Activated CD4-positive, alpha-beta T cell treated with anti-CD3 and anti-CD28 coated beads for 36 hours (primary cell): ENCODE measurements at regions not wholly inside any gene's neighbourhood (a gene's known extent, or its start where the extent isn't known, plus 50 kb on each side); places are given as distances from the start of the nearest gene placed in this dataset.

Source experiments
- ATAC-seq: fragments of 200-7000 bp; cut with Tn5 transposase; one replicate; pipeline ENCODE4 v1.10.0; 2021; ENCODE audit warnings: mild to moderate bottlenecking, moderate library complexity
- CTCF ChIA-PET: fragments of 350-600 bp; sonication (Branson Sonifier 250); formaldehyde crosslinking; loops from one replicate; lab custom pipeline; 2021; ENCODE audit warnings: antibody characterized with exemption; lab: Charles Lee
- POLR2A ChIA-PET: fragments of 350-600 bp; sonication (Branson Sonifier 250); formaldehyde crosslinking; loops from one replicate; lab custom pipeline; 2021; ENCODE audit warnings: antibody characterized with exemption, inconsistent platforms; lab: Charles Lee
- DNase-seq: peaks from one replicate; pipeline ENCODE4 v3.0.0-alpha.2; 2020
- H3K27ac Mint-ChIP-seq: one replicate; pipeline ENCODE4 v1.8.0; 2021; ENCODE audit warnings: mixed read lengths
- H3K27me3 Mint-ChIP-seq: one replicate; pipeline ENCODE4 v1.8.0; 2021; ENCODE audit warnings: mixed read lengths
- H3K36me3 Mint-ChIP-seq: one replicate; pipeline ENCODE4 v1.8.0; 2021; ENCODE audit warnings: low read depth, mixed read lengths
- H3K4me1 Mint-ChIP-seq: one replicate; pipeline ENCODE4 v1.8.0; 2021; ENCODE audit warnings: mixed read lengths
- H3K4me3 Mint-ChIP-seq: one replicate; pipeline ENCODE4 v1.8.0; 2021; ENCODE audit warnings: mild to moderate bottlenecking, moderate library complexity, mixed read lengths
- H3K9me3 Mint-ChIP-seq: one replicate; pipeline ENCODE4 v1.8.0; 2021; ENCODE audit warnings: low read depth, mixed read lengths
- intact Hi-C, 2 experiments: fragments of 100-400 bp; cut with DNase I in 1 of 2; cut with micrococcal nuclease in 1 of 2; formaldehyde crosslinking; loops; one replicate each; pipeline versions ENCODE4 v1.14.2 to v1.15.1; 2022 to 2024; cut with DNase I, micrococcal nuclease

- peaks cover 5% of the 10 kb centered on the region for H3K36me3 Mint-ChIP-seq
- H3K4me3 Mint-ChIP-seq = no peak overlapping the region
- peak overlapping the region; percentile 2 for H3K27ac Mint-ChIP-seq
- ChIA-PET POLR2A (no interaction called here), CTCF (interaction anchor here (0.6 kb wide), 2 partner anchors 1216 to 1702 kb away, joined by 3 to 4 read pairs; no protein-coding TSS in a partner anchor)
- ATAC-seq (peak; percentile 79), DNase-seq (no peak)
- intact Hi-C loops = no loop called here
- H3K9me3 Mint-ChIP-seq = peaks cover 6% of the 10 kb centered on the region
- H3K27me3 Mint-ChIP-seq = no peaks in the 10 kb centered on the region
- H3K4me1 Mint-ChIP-seq = peaks cover 14% of the 10 kb centered on the region
Measured at GRCh38 chr1:187092104-187092503, 263.4 kb downstream of the PLA2G4A start.

GRCh38 chr1:187096689-187097088 lies 267.9 kb downstream of the PLA2G4A start:
- Mint-ChIP-seq H3K9me3 (peaks cover 3% of the 10 kb centered on the region), H3K4me3 (no peak overlapping the region), H3K36me3 (no peaks in the 10 kb centered on the region), H3K27ac (no peak overlapping the region), H3K4me1 (peaks cover 11% of the 10 kb centered on the region), H3K27me3 (no peaks in the 10 kb centered on the region)
- CTCF ChIA-PET = no interaction called here
- intact Hi-C loops = no loop called here
- POLR2A ChIA-PET = no interaction called here
- ATAC-seq (no peak), DNase-seq (no peak)

GRCh38 chr1:187110351-187110750 lies 281.6 kb downstream of the PLA2G4A start:
- DNase-seq = no peak
- ChIA-PET CTCF (no interaction called here), POLR2A (no interaction called here)
- Mint-ChIP-seq H3K4me1 (no peaks in the 10 kb centered on the region), H3K27ac (no peak overlapping the region), H3K27me3 (no peaks in the 10 kb centered on the region), H3K4me3 (no peak overlapping the region), H3K9me3 (no peaks in the 10 kb centered on the region), H3K36me3 (no peaks in the 10 kb centered on the region)
- intact Hi-C loops = no loop called here
- ATAC-seq = no peak

GRCh38 chr1:187114792-187115191 lies 286.0 kb downstream of the PLA2G4A start:
- DNase-seq (no peak), ATAC-seq (no peak)
- intact Hi-C loops = no loop called here
- Mint-ChIP-seq H3K9me3 (no peaks in the 10 kb centered on the region), H3K27ac (no peak overlapping the region), H3K4me3 (no peak overlapping the region), H3K27me3 (no peaks in the 10 kb centered on the region), H3K36me3 (no peaks in the 10 kb centered on the region), H3K4me1 (no peaks in the 10 kb centered on the region)
- POLR2A ChIA-PET = no interaction called here
- CTCF ChIA-PET = no interaction called here

GRCh38 chr1:187121661-187122060 lies 292.9 kb downstream of the PLA2G4A start:
- no peak overlapping the region for H3K27ac Mint-ChIP-seq
- no peak overlapping the region for H3K4me3 Mint-ChIP-seq
- CTCF ChIA-PET = interaction anchor here (0.5 kb wide), 1 partner anchor 38 kb away, joined by 3 read pairs; no protein-coding TSS in a partner anchor
- H3K36me3 Mint-ChIP-seq = no peaks in the 10 kb centered on the region
- no peaks in the 10 kb centered on the region for H3K9me3 Mint-ChIP-seq
- no peak for ATAC-seq
- intact Hi-C loops = no loop called here
- DNase-seq = no peak
- no peaks in the 10 kb centered on the region for H3K4me1 Mint-ChIP-seq
- POLR2A ChIA-PET = no interaction called here
- no peaks in the 10 kb centered on the region for H3K27me3 Mint-ChIP-seq

GRCh38 chr1:187122566-187122965 lies 293.8 kb downstream of the PLA2G4A start:
- H3K27ac Mint-ChIP-seq = no peak overlapping the region
- CTCF ChIA-PET = no interaction called here
- no peaks in the 10 kb centered on the region for H3K36me3 Mint-ChIP-seq
- ATAC-seq = no peak
- DNase-seq = no peak
- POLR2A ChIA-PET = no interaction called here
- no peak overlapping the region for H3K4me3 Mint-ChIP-seq
- no peaks in the 10 kb centered on the region for H3K27me3 Mint-ChIP-seq
- no peaks in the 10 kb centered on the region for H3K9me3 Mint-ChIP-seq
- no peaks in the 10 kb centered on the region for H3K4me1 Mint-ChIP-seq
- intact Hi-C loops = no loop called here

GRCh38 chr1:187129132-187129531 lies 300.4 kb downstream of the PLA2G4A start:
- DNase-seq (no peak), ATAC-seq (no peak)
- intact Hi-C loops = no loop called here
- ChIA-PET CTCF (no interaction called here), POLR2A (no interaction called here)
- Mint-ChIP-seq H3K4me1 (peaks cover 6% of the 10 kb centered on the region), H3K27ac (no peak overlapping the region), H3K9me3 (no peaks in the 10 kb centered on the region), H3K27me3 (no peaks in the 10 kb centered on the region), H3K4me3 (no peak overlapping the region), H3K36me3 (no peaks in the 10 kb centered on the region)

GRCh38 chr1:187143783-187144182 lies 315.0 kb downstream of the PLA2G4A start:
- ChIA-PET CTCF (interaction anchor here (0.7 kb wide), 1 partner anchor 113 kb away, joined by 3 read pairs; no protein-coding TSS in a partner anchor), POLR2A (no interaction called here)
- no peaks in the 10 kb centered on the region for H3K36me3 Mint-ChIP-seq
- peaks cover 16% of the 10 kb centered on the region for H3K9me3 Mint-ChIP-seq
- H3K4me3 Mint-ChIP-seq = no peak overlapping the region
- DNase-seq (no peak), ATAC-seq (no peak)
- no peaks in the 10 kb centered on the region for H3K27me3 Mint-ChIP-seq
- no peaks in the 10 kb centered on the region for H3K4me1 Mint-ChIP-seq
- no peak overlapping the region for H3K27ac Mint-ChIP-seq
- intact Hi-C loops = no loop called here

- no peaks in the 10 kb centered on the region for H3K4me1 Mint-ChIP-seq
- peaks cover 2% of the 10 kb centered on the region for H3K36me3 Mint-ChIP-seq
- intact Hi-C loops = no loop called here
- ATAC-seq (no peak), DNase-seq (no peak)
- H3K4me3 Mint-ChIP-seq = no peak overlapping the region
- POLR2A ChIA-PET = no interaction called here
- peaks cover 12% of the 10 kb centered on the region for H3K9me3 Mint-ChIP-seq
- CTCF ChIA-PET = no interaction called here
- no peak overlapping the region for H3K27ac Mint-ChIP-seq
- H3K27me3 Mint-ChIP-seq = no peaks in the 10 kb centered on the region
Measured at GRCh38 chr1:187146388-187146787, 317.6 kb downstream of the PLA2G4A start.

- Mint-ChIP-seq H3K4me1 (peaks cover under 1% of the 10 kb centered on the region), H3K9me3 (peaks cover 25% of the 10 kb centered on the region), H3K27ac (no peak overlapping the region), H3K36me3 (peaks cover 15% of the 10 kb centered on the region), H3K4me3 (no peak overlapping the region), H3K27me3 (no peaks in the 10 kb centered on the region)
- ATAC-seq (no peak), DNase-seq (no peak)
- intact Hi-C loops = no loop called here
- CTCF ChIA-PET = interaction anchor here (1.1 kb wide), 1 partner anchor 10 kb away, joined by 3 read pairs; no protein-coding TSS in a partner anchor
- POLR2A ChIA-PET = no interaction called here
Measured at GRCh38 chr1:187151555-187151954, 322.8 kb downstream of the PLA2G4A start.

GRCh38 chr1:187153047-187153446 lies 324.3 kb downstream of the PLA2G4A start:
- ChIA-PET POLR2A (no interaction called here), CTCF (no interaction called here)
- Mint-ChIP-seq H3K27ac (no peak overlapping the region), H3K9me3 (peaks cover 23% of the 10 kb centered on the region), H3K27me3 (no peaks in the 10 kb centered on the region), H3K4me3 (no peak overlapping the region), H3K36me3 (peaks cover 15% of the 10 kb centered on the region), H3K4me1 (peaks cover 10% of the 10 kb centered on the region)
- DNase-seq (no peak), ATAC-seq (no peak)
- intact Hi-C loops = no loop called here

- Mint-ChIP-seq H3K4me1 (peaks cover 10% of the 10 kb centered on the region), H3K9me3 (peaks cover 15% of the 10 kb centered on the region), H3K36me3 (peaks cover 12% of the 10 kb centered on the region), H3K4me3 (no peak overlapping the region), H3K27me3 (no peaks in the 10 kb centered on the region), H3K27ac (no peak overlapping the region)
- ATAC-seq = no peak
- intact Hi-C loops = no loop called here
- DNase-seq = no peak
- CTCF ChIA-PET = no interaction called here
- POLR2A ChIA-PET = no interaction called here
Measured at GRCh38 chr1:187157115-187157514, 328.4 kb downstream of the PLA2G4A start.

- ChIA-PET POLR2A (no interaction called here), CTCF (no interaction called here)
- peaks cover 9% of the 10 kb centered on the region for H3K36me3 Mint-ChIP-seq
- intact Hi-C loops = no loop called here
- peaks cover 10% of the 10 kb centered on the region for H3K4me1 Mint-ChIP-seq
- no peak overlapping the region for H3K27ac Mint-ChIP-seq
- peaks cover 13% of the 10 kb centered on the region for H3K9me3 Mint-ChIP-seq
- H3K4me3 Mint-ChIP-seq = no peak overlapping the region
- ATAC-seq (no peak), DNase-seq (no peak)
- H3K27me3 Mint-ChIP-seq = no peaks in the 10 kb centered on the region
Measured at GRCh38 chr1:187157552-187157951, 328.8 kb downstream of the PLA2G4A start.
